ENCODE measurements at regions not wholly inside any gene's neighbourhood (a gene's known extent, or its start where the extent isn't known, plus 50 kb on each side); places are given as distances from the start of the nearest gene placed in this dataset.

GRCh38 chr1:29945426-29945825 is 709.1 kb downstream of the PTPRU start:
- intact Hi-C loops (cut with micrococcal nuclease): no loop called here
- no peak overlapping the region for H3K4me3 ChIP-seq (replicated peaks in 1 of 2; ENCODE audit: low read depth in 1 of 2, low read length in 2 of 2)
- no peak overlapping the region for H2AFZ ChIP-seq (ENCODE audit: low read depth, low read length, poor library complexity, severe bottlenecking)
- no peak overlapping the region for H3K27ac ChIP-seq (ENCODE audit: low read depth, low read length)
- CTCF ChIA-PET: no interaction called here
- no peaks in the 10 kb centered on the region for H3K9me2 ChIP-seq (ENCODE audit: insufficient read depth)
- no peaks in the 10 kb centered on the region for H3K9me3 ChIP-seq (ENCODE audit: control insufficient read depth in 1 of 2, insufficient read depth in 1 of 2, low read depth in 1 of 2, low read length in 2 of 2)
- ATAC-seq (no peak), DNase-seq (ENCODE audit: low read depth, low spot score) (no peak)
- TF ChIP-seq CBX3 (IDR thresholded peaks at IDR 0.05; ENCODE audit: low read depth): no peak
- no peak for TF ChIP-seq TCF7L2 (IDR thresholded peaks at IDR 0.05; ENCODE audit: borderline replicate concordance, extremely low read depth, insufficient read depth, insufficient read length)
- no peak for TF ChIP-seq FOSL1 (IDR thresholded peaks at IDR 0.05; ENCODE audit: low read depth)
- no peak for TF ChIP-seq ZFX (IDR thresholded peaks at IDR 0.05)
- TF ChIP-seq MAX (IDR thresholded peaks at IDR 0.05): no peak
- no peak for TF ChIP-seq SRF (IDR thresholded peaks at IDR 0.05; ENCODE audit: low read depth)
- TF ChIP-seq ZBTB33 (IDR thresholded peaks at IDR 0.05; ENCODE audit: extremely low read depth, insufficient replicate concordance, low read length): no peak
- no peak for TF ChIP-seq ATF3 (IDR thresholded peaks at IDR 0.05)
- TF ChIP-seq RAD21 (IDR thresholded peaks at IDR 0.05; ENCODE audit: low read depth): no peak
- TF ChIP-seq REST (IDR thresholded peaks at IDR 0.05; ENCODE audit: low read depth): no peak
- no peak for TF ChIP-seq POLR2AphosphoS5 (IDR thresholded peaks at IDR 0.05; ENCODE audit: low read depth, low read length)
- TF ChIP-seq SP1 (IDR thresholded peaks at IDR 0.05; ENCODE audit: low read depth): no peak
- TF ChIP-seq CEBPB (IDR thresholded peaks at IDR 0.05; ENCODE audit: low read depth): no peak
- no peak for TF ChIP-seq POLR2A (IDR thresholded peaks at IDR 0.05; ENCODE audit: borderline replicate concordance, extremely low read depth, insufficient read depth, insufficient read length)
- TF ChIP-seq EGR1 (IDR thresholded peaks at IDR 0.05; ENCODE audit: low read depth): no peak
- no peaks in the 10 kb centered on the region for H4K20me1 ChIP-seq (ENCODE audit: insufficient read depth)
- no peak overlapping the region for H3K4me2 ChIP-seq (ENCODE audit: low read length)
- no peaks in the 10 kb centered on the region for H3K79me2 ChIP-seq (ENCODE audit: insufficient read depth, low read length)
- H3K4me1 ChIP-seq (ENCODE audit: control insufficient read depth in 1 of 2, insufficient read depth in 2 of 2, low read length in 2 of 2): no peaks in the 10 kb centered on the region
- H3K36me3 ChIP-seq (ENCODE audit: control insufficient read depth in 1 of 2, insufficient read depth in 2 of 2, low read length in 2 of 2): no peaks in the 10 kb centered on the region
- BruUV-seq (replicated peaks): no TSS peak
- no peak overlapping the region for H3K9ac ChIP-seq (ENCODE audit: low read length)
- RAD21 ChIA-PET (ENCODE audit: low non-redundant PET in 1 of 2, low total read pairs in 2 of 2, uncharacterized antibody in 2 of 2, unreplicated experiment in 2 of 2): no interaction called here
- peaks cover 32% of the 10 kb centered on the region for H3K27me3 ChIP-seq (ENCODE audit: insufficient read depth, low read length)
- POLR2A ChIA-PET: no interaction called here

Data from HCT116 (cell line).